ENCODE measurements at regions not wholly inside any gene's neighbourhood (a gene's known extent, or its start where the extent isn't known, plus 50 kb on each side); places are given as distances from the start of the nearest gene placed in this dataset.

DNA sequence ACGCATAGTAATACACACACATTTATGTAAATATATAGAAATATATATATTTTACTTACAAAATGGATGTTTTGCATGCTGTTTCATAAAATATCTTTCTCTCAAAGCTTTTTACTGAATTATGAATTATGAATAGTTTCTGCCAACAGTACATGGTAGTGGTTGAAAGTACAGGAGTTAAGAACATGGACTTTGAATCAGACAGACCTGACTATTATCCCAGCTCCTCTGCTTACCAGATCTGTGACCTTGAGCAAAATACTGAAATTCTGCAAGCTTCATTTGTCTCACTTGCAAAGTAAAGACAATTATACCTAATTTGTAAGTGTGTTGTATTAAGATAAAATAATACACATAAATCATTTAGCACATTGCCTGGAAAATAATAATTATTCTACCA, 459.5 kb downstream of the EPM2A start:
- Mint-ChIP-seq H3K4me1 (no peaks in the 10 kb centered on the region), H3K27ac (no peak overlapping the region), H3K27me3 (peaks cover 4% of the 10 kb centered on the region), H3K9me3 (ENCODE audit: insufficient read depth) (peaks cover 5% of the 10 kb centered on the region), H3K4me3 (no peak overlapping the region)
- intact Hi-C loops (cut with micrococcal nuclease), result no loop called here
- Histone ChIP-seq H3K4me1 (ENCODE audit: control insufficient read depth in 2 of 2, insufficient read depth in 2 of 2, low read length in 2 of 2) (no peaks in the 10 kb centered on the region), H4K20me1 (ENCODE audit: control insufficient read depth, insufficient read depth, low read length, poor library complexity, severe bottlenecking) (no peaks in the 10 kb centered on the region), H3K27ac (ENCODE audit: low read length in 2 of 2) (no peak overlapping the region), H3K9me3 (ENCODE audit: control extremely low read depth in 1 of 3, control insufficient read depth in 2 of 3, insufficient read depth in 1 of 3, low read length in 2 of 3) (no peaks in the 10 kb centered on the region), H3K9ac (ENCODE audit: low read length) (no peak overlapping the region), H3K4me3 (ENCODE audit: control extremely low read depth in 1 of 5, extremely low read depth in 1 of 5, insufficient read depth in 1 of 5, low read depth in 2 of 5, low read length in 4 of 5) (no peak overlapping the region), H3K79me2 (ENCODE audit: control insufficient read depth, insufficient read depth, low read length) (no peaks in the 10 kb centered on the region), H3K27me3 (replicated peaks in 1 of 4; ENCODE audit: control extremely low read depth in 1 of 4, control insufficient read depth in 3 of 4, insufficient read depth in 4 of 4, low read length in 3 of 4) (no peaks in the 10 kb centered on the region), H2AFZ (ENCODE audit: insufficient read depth, low read depth, low read length, poor library complexity, severe bottlenecking) (no peak overlapping the region), H3K4me2 (replicated peaks; ENCODE audit: low read depth, low read length, poor library complexity, severe bottlenecking) (no peak overlapping the region), H3K36me3 (replicated peaks in 1 of 2; ENCODE audit: control extremely low read depth in 1 of 2, control insufficient read depth in 1 of 2, extremely low read depth in 1 of 2, insufficient read depth in 2 of 2, low read length in 1 of 2) (no peaks in the 10 kb centered on the region)
- no CpG with 5 or more reads among the region's 1 CpG for WGBS (ENCODE audit: insufficient coverage)
- ChIA-PET POLR2A (no interaction called here), CTCF (no interaction called here)
- ATAC-seq (ENCODE audit: low read depth) (no peak), DNase-seq (no peak)
- TF ChIP-seq, protein P1, sequence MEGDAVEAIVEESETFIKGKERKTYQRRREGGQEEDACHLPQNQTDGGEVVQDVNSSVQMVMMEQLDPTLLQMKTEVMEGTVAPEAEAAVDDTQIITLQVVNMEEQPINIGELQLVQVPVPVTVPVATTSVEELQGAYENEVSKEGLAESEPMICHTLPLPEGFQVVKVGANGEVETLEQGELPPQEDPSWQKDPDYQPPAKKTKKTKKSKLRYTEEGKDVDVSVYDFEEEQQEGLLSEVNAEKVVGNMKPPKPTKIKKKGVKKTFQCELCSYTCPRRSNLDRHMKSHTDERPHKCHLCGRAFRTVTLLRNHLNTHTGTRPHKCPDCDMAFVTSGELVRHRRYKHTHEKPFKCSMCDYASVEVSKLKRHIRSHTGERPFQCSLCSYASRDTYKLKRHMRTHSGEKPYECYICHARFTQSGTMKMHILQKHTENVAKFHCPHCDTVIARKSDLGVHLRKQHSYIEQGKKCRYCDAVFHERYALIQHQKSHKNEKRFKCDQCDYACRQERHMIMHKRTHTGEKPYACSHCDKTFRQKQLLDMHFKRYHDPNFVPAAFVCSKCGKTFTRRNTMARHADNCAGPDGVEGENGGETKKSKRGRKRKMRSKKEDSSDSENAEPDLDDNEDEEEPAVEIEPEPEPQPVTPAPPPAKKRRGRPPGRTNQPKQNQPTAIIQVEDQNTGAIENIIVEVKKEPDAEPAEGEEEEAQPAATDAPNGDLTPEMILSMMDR (IDR thresholded peaks at IDR 0.05), result no peak
- TF ChIP-seq EZH2 (IDR thresholded peaks at IDR 0.05; ENCODE audit: borderline replicate concordance, insufficient read depth, low read depth, low read length, poor library complexity, severe bottlenecking), result no peak

DNA sequence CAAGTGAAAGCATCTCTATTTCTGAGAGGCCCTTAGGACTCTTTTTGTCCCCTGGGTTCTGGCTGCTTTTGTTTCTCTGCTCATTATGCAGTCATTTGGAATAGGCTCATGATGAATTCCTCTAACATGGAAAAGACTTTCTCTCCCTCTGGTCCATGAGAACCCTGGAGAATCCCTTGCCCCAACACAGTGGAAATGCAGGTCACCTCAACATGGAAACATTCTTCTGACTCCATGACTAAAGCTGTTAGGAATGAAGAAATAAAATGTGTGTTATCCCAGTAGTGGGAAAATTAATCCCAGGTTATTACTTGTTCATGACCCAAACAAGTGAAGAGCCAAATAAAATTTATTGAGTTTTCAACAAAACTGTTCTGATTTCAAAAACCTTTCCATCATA, 458.6 kb downstream of the EPM2A start:
- no peaks in the 10 kb centered on the region for H3K36me3 ChIP-seq (replicated peaks in 1 of 2; ENCODE audit: control extremely low read depth in 1 of 2, control insufficient read depth in 1 of 2, extremely low read depth in 1 of 2, insufficient read depth in 2 of 2, low read length in 1 of 2)
- ChIA-PET CTCF (no interaction called here), POLR2A (no interaction called here)

More for the DNA sequence above, 458.6 kb downstream of the EPM2A start:
- H3K9me3 Mint-ChIP-seq (ENCODE audit: insufficient read depth), result peaks cover 5% of the 10 kb centered on the region
- Histone ChIP-seq H2AFZ (ENCODE audit: insufficient read depth, low read depth, low read length, poor library complexity, severe bottlenecking) (no peak overlapping the region), H3K9ac (ENCODE audit: low read length) (no peak overlapping the region), H3K9me3 (ENCODE audit: control extremely low read depth in 1 of 3, control insufficient read depth in 2 of 3, insufficient read depth in 1 of 3, low read length in 2 of 3) (no peaks in the 10 kb centered on the region), H3K4me3 (ENCODE audit: control extremely low read depth in 1 of 5, extremely low read depth in 1 of 5, insufficient read depth in 1 of 5, low read depth in 2 of 5, low read length in 4 of 5) (no peak overlapping the region), H3K4me1 (ENCODE audit: control insufficient read depth in 2 of 2, insufficient read depth in 2 of 2, low read length in 2 of 2) (no peaks in the 10 kb centered on the region), H3K27ac (ENCODE audit: low read length in 2 of 2) (no peak overlapping the region), H3K79me2 (ENCODE audit: control insufficient read depth, insufficient read depth, low read length) (no peaks in the 10 kb centered on the region), H3K27me3 (replicated peaks in 1 of 4; ENCODE audit: control extremely low read depth in 1 of 4, control insufficient read depth in 3 of 4, insufficient read depth in 4 of 4, low read length in 3 of 4) (no peaks in the 10 kb centered on the region), H4K20me1 (ENCODE audit: control insufficient read depth, insufficient read depth, low read length, poor library complexity, severe bottlenecking) (no peaks in the 10 kb centered on the region), H3K4me2 (replicated peaks; ENCODE audit: low read depth, low read length, poor library complexity, severe bottlenecking) (no peak overlapping the region)
- TF ChIP-seq, protein P1 (IDR thresholded peaks at IDR 0.05), result no peak
- TF ChIP-seq EZH2 (IDR thresholded peaks at IDR 0.05; ENCODE audit: borderline replicate concordance, insufficient read depth, low read depth, low read length, poor library complexity, severe bottlenecking), result no peak
- no peak overlapping the region for H3K4me3 Mint-ChIP-seq
- H3K27me3 Mint-ChIP-seq, result peaks cover 4% of the 10 kb centered on the region
- no peaks in the 10 kb centered on the region for H3K4me1 Mint-ChIP-seq
- intact Hi-C loops (cut with micrococcal nuclease), result no loop called here
- no peak overlapping the region for H3K27ac Mint-ChIP-seq
- DNase-seq, result no peak
- ATAC-seq (ENCODE audit: low read depth), result no peak
